Astrocyte of the cerebellum (primary cell): ENCODE measurements at regions not wholly inside any gene's neighbourhood (a gene's known extent, or its start where the extent isn't known, plus 50 kb on each side); places are given as distances from the start of the nearest gene placed in this dataset.
A peak's percentile ranks its signal among the peaks of the same experiment; 100 is the strongest.

Experiments used
- DNase-seq: peaks from one replicate; pipeline ENCODE4 v3.0.0-alpha.2; 2011; ENCODE audit warnings: low read depth
- H3K4me3 ChIP-seq: 2 replicates; pipeline ENCODE4 v1.5.1; 2011; ENCODE audit warnings: mild to moderate bottlenecking, low read depth, low read length, moderate library complexity
- CTCF ChIP-seq: IDR thresholded peaks from 2 replicates; pipeline ENCODE4 v1.5.1; 2012; ENCODE audit warnings: low read length, low read depth, moderate library complexity, mild to moderate bottlenecking; ENCODE audit errors: missing control alignments
- in situ Hi-C: cut with HindIII; loops from 2 replicates; pipeline ENCODE4 v1.10.0; 2017; ENCODE audit warnings: low sequenced_read_pairs

- no peak overlapping the region for H3K4me3 ChIP-seq
- no peak for DNase-seq
- TF ChIP-seq CTCF, result no peak
- in situ Hi-C loops, result no loop called here
Measured at GRCh38 chr4:177001271-177002175, 208.8 kb upstream of the VEGFC start.

- TF ChIP-seq CTCF, result no peak
- DNase-seq, result peak; percentile 49
- H3K4me3 ChIP-seq, result no peak overlapping the region
- in situ Hi-C loops, result no loop called here
Measured at GRCh38 chr4:177005674-177006230, 213.0 kb upstream of the VEGFC start.

GRCh38 chr4:177006331-177006730, 213.6 kb upstream of the VEGFC start:
- TF ChIP-seq CTCF, result no peak
- no peak overlapping the region for H3K4me3 ChIP-seq
- DNase-seq, result no peak
- in situ Hi-C loops, result no loop called here

GRCh38 chr4:177008071-177008835, 215.5 kb upstream of the VEGFC start:
- in situ Hi-C loops, result no loop called here
- no peak for TF ChIP-seq CTCF
- DNase-seq, result no peak
- H3K4me3 ChIP-seq, result no peak overlapping the region

- no peak for TF ChIP-seq CTCF
- in situ Hi-C loops, result no loop called here
- no peak for DNase-seq
- no peak overlapping the region for H3K4me3 ChIP-seq
Measured at GRCh38 chr4:177008836-177009501, 216.2 kb upstream of the VEGFC start.

GRCh38 chr4:177010418-177010817, 217.7 kb upstream of the VEGFC start:
- TF ChIP-seq CTCF, result no peak
- H3K4me3 ChIP-seq, result no peak overlapping the region
- in situ Hi-C loops, result no loop called here
- DNase-seq, result no peak
